ENCODE measurements at regions not wholly inside any gene's neighbourhood (a gene's known extent, or its start where the extent isn't known, plus 50 kb on each side); places are given as distances from the start of the nearest gene placed in this dataset.
"Not testable (repeated sequence)": the region's sequence is repeated elsewhere in the genome, so short reads cannot be mapped to it uniquely, and the experiment has no call there.

- not testable (repeated sequence) for DNase-seq
Observed at GRCh38 chr17:71031286-71031685, 862.0 kb downstream of the KCNJ2 start.

GRCh38 chr17:71032746-71033273 lies 863.5 kb downstream of the KCNJ2 start:
- no peak for DNase-seq

- DNase-seq, result no peak
Observed at GRCh38 chr17:71033336-71033735, 864.0 kb downstream of the KCNJ2 start.

- no peak for DNase-seq
Observed at GRCh38 chr17:71035226-71035625, 865.9 kb downstream of the KCNJ2 start.

- DNase-seq, result no peak
Observed at GRCh38 chr17:71037386-71037785, 868.1 kb downstream of the KCNJ2 start.

- DNase-seq, result no peak
Observed at GRCh38 chr17:71039391-71039790, 870.1 kb downstream of the KCNJ2 start.

GRCh38 chr17:71052971-71053370 lies 883.6 kb downstream of the KCNJ2 start:
- no peak for DNase-seq

GRCh38 chr17:71055128-71055527 lies 885.8 kb downstream of the KCNJ2 start:
- DNase-seq, result no peak

- peak; percentile 12 to 45 (median 30) for DNase-seq
Observed at GRCh38 chr17:71057448-71057847, 888.1 kb downstream of the KCNJ2 start.

- DNase-seq, result no peak
Observed at GRCh38 chr17:71057938-71058337, 888.6 kb downstream of the KCNJ2 start.

- DNase-seq, result no peak
Observed at GRCh38 chr17:71063127-71063526, 893.8 kb downstream of the KCNJ2 start.

GRCh38 chr17:71063559-71063958 lies 894.2 kb downstream of the KCNJ2 start:
- DNase-seq, result no peak

GRCh38 chr17:71067669-71068407 lies 898.5 kb downstream of the KCNJ2 start:
- no peak for DNase-seq

GRCh38 chr17:71068408-71068750 lies 899.0 kb downstream of the KCNJ2 start:
- DNase-seq, result no peak

- DNase-seq, result no peak
Observed at GRCh38 chr17:71071041-71071440, 901.7 kb downstream of the KCNJ2 start.

- DNase-seq, result no peak
Observed at GRCh38 chr17:71071837-71072236, 902.5 kb downstream of the KCNJ2 start.

- no peak for DNase-seq
Observed at GRCh38 chr17:71080937-71081336, 911.6 kb downstream of the KCNJ2 start.

- DNase-seq, result no peak
Observed at GRCh38 chr17:71081666-71082065, 912.3 kb downstream of the KCNJ2 start.

- DNase-seq, result peak; percentile 47 to 67 (median 56)
Observed at GRCh38 chr17:71084219-71084618, 914.9 kb downstream of the KCNJ2 start.

- DNase-seq, result no peak
Observed at GRCh38 chr17:71084838-71085237, 915.5 kb downstream of the KCNJ2 start.

- peak; percentile 20 to 34 (median 30) for DNase-seq
Observed at GRCh38 chr17:71085238-71086033, 916.1 kb downstream of the KCNJ2 start.

GRCh38 chr17:71089431-71089830 lies 920.1 kb downstream of the KCNJ2 start:
- DNase-seq, result no peak

GRCh38 chr17:71098071-71098470 lies 928.7 kb downstream of the KCNJ2 start:
- no peak for DNase-seq
